ENCODE measurements at regions not wholly inside any gene's neighbourhood (a gene's known extent, or its start where the extent isn't known, plus 50 kb on each side); places are given as distances from the start of the nearest gene placed in this dataset.

GRCh38 chr3:117617906-117618305 lies 908.3 kb downstream of the TUSC7 start:
- no peak for TF ChIP-seq ZNF8 (CRISPR knock-in tag; IDR thresholded peaks at IDR 0.05)
- no peak for TF ChIP-seq ZFP30 (CRISPR knock-in tag; IDR thresholded peaks at IDR 0.05)
- no peak for TF ChIP-seq GLIS3 (CRISPR knock-in tag; IDR thresholded peaks at IDR 0.05)
- TF ChIP-seq ISL1 (CRISPR knock-in tag; IDR thresholded peaks at IDR 0.05), result no peak
- TF ChIP-seq RARB (CRISPR knock-in tag; IDR thresholded peaks at IDR 0.05), result no peak
- no peak for TF ChIP-seq CSDC2 (CRISPR knock-in tag; IDR thresholded peaks at IDR 0.05)
- TF ChIP-seq PPARA (CRISPR knock-in tag; IDR thresholded peaks at IDR 0.05; ENCODE audit: borderline replicate concordance), result no peak
- no peak for TF ChIP-seq OSR1 (CRISPR knock-in tag; IDR thresholded peaks at IDR 0.05)
- no peak for TF ChIP-seq CSRNP3 (CRISPR knock-in tag; IDR thresholded peaks at IDR 0.05)
- TF ChIP-seq ZNF565 (CRISPR knock-in tag; conservative IDR thresholded peaks at IDR 0.05; ENCODE audit: low read depth), result no peak
- no peak for ATAC-seq

DNA sequence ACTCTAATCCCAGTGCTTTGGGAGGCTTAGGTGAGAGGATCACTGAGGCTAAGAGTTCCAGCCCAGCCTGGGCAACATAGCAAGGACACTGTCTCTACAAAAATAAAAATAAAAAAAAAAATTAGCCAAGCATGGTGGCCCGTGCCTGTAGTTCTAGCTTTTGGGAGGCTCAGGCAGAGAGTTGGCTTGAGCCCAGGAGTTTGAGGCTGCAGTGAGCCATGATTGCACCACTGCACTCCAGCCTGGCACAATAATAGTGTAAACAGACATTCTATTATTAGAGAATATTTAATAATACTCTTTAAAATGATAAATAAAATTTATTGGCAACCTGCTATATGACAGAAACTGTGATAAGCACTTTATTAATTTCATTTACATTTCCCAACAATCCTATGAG lies 908.9 kb downstream of the TUSC7 start:
- TF ChIP-seq BACH2 (CRISPR knock-in tag; IDR thresholded peaks at IDR 0.05; ENCODE audit: borderline replicate concordance) (no peak), PATZ1 (CRISPR knock-in tag; IDR thresholded peaks at IDR 0.05; ENCODE audit: borderline replicate concordance) (no peak), GLIS3 (CRISPR knock-in tag; IDR thresholded peaks at IDR 0.05) (no peak), POU6F1 (CRISPR knock-in tag; IDR thresholded peaks at IDR 0.05; ENCODE audit: borderline replicate concordance, low read depth) (no peak), ISL1 (CRISPR knock-in tag; IDR thresholded peaks at IDR 0.05) (no peak), ESRRG (CRISPR knock-in tag; IDR thresholded peaks at IDR 0.05) (no peak), ZNF8 (CRISPR knock-in tag; IDR thresholded peaks at IDR 0.05) (no peak), ZNF565 (CRISPR knock-in tag; conservative IDR thresholded peaks at IDR 0.05; ENCODE audit: low read depth) (no peak), TSHZ2 (CRISPR knock-in tag; IDR thresholded peaks at IDR 0.05) (no peak), SNAI2 (CRISPR knock-in tag; IDR thresholded peaks at IDR 0.05) (no peak)
- ATAC-seq, result no peak

- TF ChIP-seq TSHZ2 (CRISPR knock-in tag; IDR thresholded peaks at IDR 0.05), result peak; percentile 57; the same call in 1 of the 2 replicates
- TF ChIP-seq ISL1 (CRISPR knock-in tag; IDR thresholded peaks at IDR 0.05), result peak; percentile 77
- peak; percentile 15; the same call in 1 of the 2 replicates for TF ChIP-seq CREB5 (CRISPR knock-in tag; IDR thresholded peaks at IDR 0.05; ENCODE audit: low read depth)
- no peak for TF ChIP-seq TCF4 (CRISPR knock-in tag; IDR thresholded peaks at IDR 0.05; ENCODE audit: borderline replicate concordance)
- TF ChIP-seq SNAI2 (CRISPR knock-in tag; IDR thresholded peaks at IDR 0.05), result no peak
- no peak for ATAC-seq
Observed at GRCh38 chr3:117619805-117620204, 910.2 kb downstream of the TUSC7 start.

Measured in SK-N-SH treated with all-trans-retinoic acid at 6 μM for 48 hours (cell line).